Common myeloid progenitor, CD34-positive (primary cell): ENCODE measurements at regions not wholly inside any gene's neighbourhood (a gene's known extent, or its start where the extent isn't known, plus 50 kb on each side); places are given as distances from the start of the nearest gene placed in this dataset.

ENCODE experiments used
- CTCF ChIA-PET: fragments of 350-600 bp; sonication (Branson Sonifier 250); formaldehyde crosslinking; loops from one replicate; lab custom pipeline; 2021; ENCODE audit warnings: antibody characterized with exemption; lab: Charles Lee
- POLR2A ChIA-PET: fragments of 350-600 bp; sonication (Branson Sonifier 250); formaldehyde crosslinking; loops from one replicate; lab custom pipeline; 2021; ENCODE audit warnings: antibody characterized with exemption; lab: Charles Lee
- DNase-seq, 3 donors: peaks; one replicate each; pipeline versions ENCODE4 v3.0.0 to v3.0.0-alpha.2; 2013
- H3K27ac ChIP-seq, 2 experiments: 1 replicate in 1 of 2; 2 replicates in 1 of 2; pipeline ENCODE4 v1.7.0; 2013; ENCODE audit warnings: inconsistent platforms in 2 of 2, low read length in 2 of 2, mild to moderate bottlenecking in 2 of 2, low read depth in 1 of 2, moderate library complexity in 1 of 2; ENCODE audit not compliant: severe bottlenecking in 2 of 2, insufficient read depth in 1 of 2, poor library complexity in 1 of 2
- H3K27me3 ChIP-seq, 5 experiments: replicated peaks in 2 of 5; 1 replicate in 3 of 5; 2 replicates in 2 of 5; pipeline versions ENCODE4 v1.6.1 to v1.7.0; 2013; ENCODE audit warnings: low read length in 4 of 5, mild to moderate bottlenecking in 2 of 5, moderate library complexity in 2 of 5, inconsistent platforms in 1 of 5; ENCODE audit not compliant: insufficient read depth in 5 of 5, control insufficient read depth in 4 of 5
- H3K36me3 ChIP-seq, 4 experiments: 1 replicate in 2 of 4; 2 replicates in 2 of 4; pipeline versions ENCODE4 v1.6.1 to v1.7.0; 2013; ENCODE audit warnings: low read length in 3 of 4, control low read depth in 1 of 4, mild to moderate bottlenecking in 1 of 4; ENCODE audit not compliant: control insufficient read depth in 4 of 4, insufficient read depth in 4 of 4
- H3K4me1 ChIP-seq, 4 experiments: 1 replicate in 3 of 4; 2 replicates in 1 of 4; pipeline versions ENCODE4 v1.6.1 to v1.7.1; 2013; ENCODE audit warnings: low read length in 3 of 4, mild to moderate bottlenecking in 3 of 4, control low read depth in 1 of 4, inconsistent platforms in 1 of 4, moderate library complexity in 1 of 4; ENCODE audit not compliant: control insufficient read depth in 4 of 4, insufficient read depth in 4 of 4; ENCODE audit errors: control extremely low read depth in 1 of 4
- H3K4me3 ChIP-seq, 7 experiments: 1 replicate in 4 of 7; 2 replicates in 3 of 7; pipeline versions ENCODE4 v1.5.1 to v1.7.0; 2013; ENCODE audit warnings: mild to moderate bottlenecking in 7 of 7, low read length in 6 of 7, moderate library complexity in 6 of 7, inconsistent platforms in 2 of 7, low read depth in 2 of 7, control low read depth in 1 of 7; ENCODE audit not compliant: insufficient read depth in 4 of 7, control insufficient read depth in 1 of 7; ENCODE audit errors: extremely low read depth in 1 of 7
- H3K9me3 ChIP-seq, 5 experiments: 1 replicate in 4 of 5; 2 replicates in 1 of 5; pipeline versions ENCODE4 v1.6.1 to v1.7.1; 2013; ENCODE audit warnings: low read length in 4 of 5, mild to moderate bottlenecking in 2 of 5, inconsistent platforms in 1 of 5, low read depth in 1 of 5, moderate library complexity in 1 of 5; ENCODE audit not compliant: control insufficient read depth in 4 of 5, insufficient read depth in 2 of 5; ENCODE audit errors: control extremely low read depth in 1 of 5
- WGBS: methylation state at CpG from one replicate; pipeline ENCODE4 v1.1.5; 2013; ENCODE audit not compliant: insufficient coverage; 5-methylcytosine and 5-hydroxymethylcytosine counted together

- DNase-seq: no peak
- 96% methylated on average over 12 of the region's 12 CpGs for WGBS
- no peaks in the 10 kb centered on the region for H3K9me3 ChIP-seq
- H3K27ac ChIP-seq: no peak overlapping the region
- H3K36me3 ChIP-seq: no peaks in the 10 kb centered on the region
- H3K4me3 ChIP-seq: no peak overlapping the region
- H3K27me3 ChIP-seq: no peaks in the 10 kb centered on the region
- ChIA-PET POLR2A (no interaction called here), CTCF (no interaction called here)
- no peaks in the 10 kb centered on the region for H3K4me1 ChIP-seq
These were observed 127.7 kb downstream of the DACT1 start for GRCh38 chr14:58765418-58765831.

DNA sequence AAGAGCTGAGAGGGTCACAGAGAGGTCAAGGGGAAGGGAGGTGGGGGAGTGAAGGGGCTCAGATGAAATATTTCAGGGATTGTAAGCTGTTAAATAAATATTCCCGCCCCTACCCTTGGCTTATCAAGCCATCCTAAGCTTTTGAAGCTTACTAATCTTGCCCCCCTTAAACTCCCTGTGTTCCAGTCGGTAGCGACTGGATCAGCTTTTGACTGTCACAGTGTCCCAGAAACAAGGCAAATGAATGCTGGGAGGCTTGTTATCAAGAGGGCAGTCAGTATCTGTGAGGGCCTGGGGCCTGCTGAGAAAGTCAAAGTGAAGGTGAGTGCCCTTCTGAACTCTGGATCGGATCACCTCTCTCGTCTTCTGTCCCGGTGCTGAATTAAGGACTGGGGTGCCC lies 128.1 kb downstream of the DACT1 start:
- CTCF ChIA-PET: no interaction called here
- 82% methylated on average over 3 of the region's 6 CpGs for WGBS
- DNase-seq: no peak

DNA sequence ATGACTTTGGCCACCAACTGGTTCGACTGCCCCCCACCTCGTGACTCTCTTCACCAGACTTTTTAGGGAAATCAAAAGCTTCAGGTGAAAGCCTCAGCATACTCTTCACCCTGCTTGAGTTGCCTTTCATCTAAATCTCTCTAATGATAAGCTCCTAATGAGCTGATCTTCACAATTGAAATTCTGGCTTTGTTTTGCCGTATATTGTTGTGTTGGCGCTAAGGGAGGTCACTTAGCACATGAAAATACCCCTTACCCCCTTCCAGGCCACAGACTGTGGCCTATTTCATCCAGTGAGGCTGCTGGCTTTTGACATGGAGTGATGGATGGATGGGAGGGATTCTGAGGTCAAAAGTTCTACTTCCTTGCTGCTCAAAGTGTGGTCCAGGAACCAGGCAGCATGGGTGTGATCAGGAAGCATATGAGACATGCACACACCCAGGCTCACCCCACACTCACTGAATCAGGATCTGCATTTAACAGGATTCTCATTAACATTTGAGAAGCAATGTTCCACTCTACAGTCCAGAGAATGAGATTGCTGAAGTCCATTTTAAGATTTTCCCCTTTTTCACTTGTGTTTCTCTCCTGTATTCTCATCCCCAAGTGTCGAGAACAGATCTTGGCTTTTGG lies 131.4 kb downstream of the DACT1 start:
- 100% methylated on average over 2 of the region's 5 CpGs for WGBS
- POLR2A ChIA-PET: no interaction called here

More for the DNA sequence above, 128.1 kb downstream of the DACT1 start:
- no peak overlapping the region for H3K27ac ChIP-seq
- no peaks in the 10 kb centered on the region for H3K4me1 ChIP-seq
- POLR2A ChIA-PET: no interaction called here
- H3K9me3 ChIP-seq: no peaks in the 10 kb centered on the region
- H3K36me3 ChIP-seq: no peaks in the 10 kb centered on the region
- H3K4me3 ChIP-seq: no peak overlapping the region
- H3K27me3 ChIP-seq: no peaks in the 10 kb centered on the region

GRCh38 chr14:58769771-58770170 lies 132.0 kb downstream of the DACT1 start:
- ChIA-PET CTCF (no interaction called here), POLR2A (no interaction called here)
- H3K4me3 ChIP-seq: no peak overlapping the region
- DNase-seq: no peak
- H3K9me3 ChIP-seq: no peaks in the 10 kb centered on the region
- H3K36me3 ChIP-seq: no peaks in the 10 kb centered on the region
- no peak overlapping the region for H3K27ac ChIP-seq
- H3K4me1 ChIP-seq: no peaks in the 10 kb centered on the region
- H3K27me3 ChIP-seq: no peaks in the 10 kb centered on the region
- no CpG with 5 or more reads among the region's 2 CpGs for WGBS

More for the DNA sequence above, 131.4 kb downstream of the DACT1 start:
- Histone ChIP-seq H3K4me1 (no peaks in the 10 kb centered on the region), H3K27me3 (no peaks in the 10 kb centered on the region), H3K36me3 (no peaks in the 10 kb centered on the region), H3K27ac (no peak overlapping the region), H3K9me3 (no peaks in the 10 kb centered on the region), H3K4me3 (no peak overlapping the region)
- CTCF ChIA-PET: no interaction called here
- no peak for DNase-seq

- no peaks in the 10 kb centered on the region for H3K27me3 ChIP-seq
- DNase-seq: no peak
- no peaks in the 10 kb centered on the region for H3K4me1 ChIP-seq
- no peaks in the 10 kb centered on the region for H3K9me3 ChIP-seq
- H3K36me3 ChIP-seq: no peaks in the 10 kb centered on the region
- ChIA-PET CTCF (no interaction called here), POLR2A (no interaction called here)
- no peak overlapping the region for H3K4me3 ChIP-seq
- H3K27ac ChIP-seq: no peak overlapping the region
These were observed 132.8 kb downstream of the DACT1 start for GRCh38 chr14:58770491-58770982.

GRCh38 chr14:58771016-58771415 lies 133.3 kb downstream of the DACT1 start:
- no peak for DNase-seq
- CTCF ChIA-PET: no interaction called here
- WGBS: 100% methylated on average over 3 of the region's 6 CpGs
- no peaks in the 10 kb centered on the region for H3K27me3 ChIP-seq
- H3K9me3 ChIP-seq: no peaks in the 10 kb centered on the region
- H3K4me3 ChIP-seq: no peak overlapping the region
- no peaks in the 10 kb centered on the region for H3K4me1 ChIP-seq
- H3K27ac ChIP-seq: no peak overlapping the region
- POLR2A ChIA-PET: no interaction called here
- H3K36me3 ChIP-seq: no peaks in the 10 kb centered on the region

DNA sequence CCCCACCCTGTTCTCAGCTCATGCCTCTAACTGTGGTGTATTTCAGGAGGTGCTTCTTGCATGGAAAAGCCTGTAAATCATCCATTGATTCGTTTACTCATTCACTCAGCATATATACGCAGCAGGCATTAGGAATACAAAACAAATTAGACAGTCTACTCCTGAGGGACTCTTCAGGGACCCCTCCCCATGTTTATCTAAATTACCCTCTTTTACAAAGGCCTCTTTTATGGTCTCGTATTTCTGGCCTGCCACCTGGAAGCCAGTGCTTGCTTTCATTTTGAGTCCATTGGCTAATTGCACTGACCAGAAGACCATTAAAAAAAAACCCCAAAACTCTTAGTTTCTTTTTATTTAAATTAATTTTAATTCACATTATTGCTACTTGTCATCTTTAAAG lies 134.4 kb downstream of the DACT1 start:
- no peaks in the 10 kb centered on the region for H3K4me1 ChIP-seq
- no peaks in the 10 kb centered on the region for H3K9me3 ChIP-seq
- CTCF ChIA-PET: no interaction called here
- WGBS: 96% methylated on average over 3 of the region's 3 CpGs
- no peaks in the 10 kb centered on the region for H3K36me3 ChIP-seq
- DNase-seq: no peak
- H3K27ac ChIP-seq: no peak overlapping the region
- POLR2A ChIA-PET: no interaction called here
- no peak overlapping the region for H3K4me3 ChIP-seq
- no peaks in the 10 kb centered on the region for H3K27me3 ChIP-seq
